HG03354 (cell line): ENCODE measurements at regions not wholly inside any gene's neighbourhood (a gene's known extent, or its start where the extent isn't known, plus 50 kb on each side); places are given as distances from the start of the nearest gene placed in this dataset.

ENCODE experiments used
- ATAC-seq: cut with Tn5 transposase; IDR thresholded peaks from one replicate; pipeline ENCODE4 v1.9.1; 2021; ENCODE audit warnings: mild to moderate bottlenecking; ENCODE audit not compliant: unreplicated experiment, poor library complexity, severe bottlenecking

DNA sequence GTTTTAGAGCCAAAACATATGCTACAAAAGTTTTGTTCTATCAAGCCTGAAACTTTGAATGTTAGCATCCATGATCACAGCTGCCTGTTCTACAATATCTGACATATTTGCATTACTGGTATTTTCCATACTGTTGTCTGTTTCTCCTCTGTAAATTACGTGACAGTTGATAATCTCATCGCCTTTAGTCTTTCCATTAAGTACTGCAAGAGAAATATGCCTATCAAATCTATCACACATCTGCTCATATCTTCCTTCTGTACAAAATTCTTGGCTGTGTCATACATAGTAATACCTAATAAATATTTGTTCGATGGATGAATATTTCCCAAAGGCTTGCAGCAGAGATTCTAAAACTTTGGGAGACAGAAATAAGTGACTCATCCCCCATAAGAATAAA lies 717.3 kb downstream of the OTOL1 start:
- no peak for ATAC-seq

DNA sequence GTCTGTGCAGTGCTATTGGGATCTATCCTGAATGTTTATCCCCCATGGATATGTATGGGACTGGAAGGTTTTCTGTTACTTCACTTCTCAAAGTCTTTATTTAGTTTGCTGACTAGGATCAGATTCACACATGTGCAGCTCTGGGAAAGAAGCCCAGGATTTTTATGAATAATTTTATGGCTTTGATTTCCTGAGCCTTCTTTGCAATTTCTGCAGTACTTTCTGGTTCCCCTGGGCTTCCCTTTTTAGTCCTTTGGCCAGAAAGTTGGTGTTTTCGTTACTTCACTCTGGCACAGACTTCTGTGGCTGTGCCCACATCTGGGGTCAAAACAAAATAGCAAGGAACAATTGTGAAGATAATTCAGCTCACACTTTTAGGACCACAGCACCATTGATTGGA lies 721.0 kb downstream of the OTOL1 start:
- no peak for ATAC-seq

DNA sequence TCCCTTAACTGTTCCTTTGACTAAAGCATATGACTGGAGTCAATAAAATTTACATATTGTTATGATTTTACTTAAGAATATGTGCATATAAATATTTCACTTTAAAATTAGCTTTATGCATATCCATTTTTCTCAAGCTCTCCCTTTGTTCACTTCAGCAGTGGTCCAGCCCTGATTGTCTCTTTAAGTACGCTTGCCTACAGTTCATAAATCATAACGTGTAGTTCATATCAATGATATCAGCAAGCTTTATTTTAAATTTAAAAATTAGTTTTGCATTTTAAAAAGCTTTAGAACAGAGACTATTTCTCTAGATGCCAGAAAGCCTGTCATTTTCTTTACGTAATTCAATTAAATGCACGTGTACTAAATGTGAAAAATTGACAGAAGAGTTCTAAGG lies 721.9 kb downstream of the OTOL1 start:
- no peak for ATAC-seq

DNA sequence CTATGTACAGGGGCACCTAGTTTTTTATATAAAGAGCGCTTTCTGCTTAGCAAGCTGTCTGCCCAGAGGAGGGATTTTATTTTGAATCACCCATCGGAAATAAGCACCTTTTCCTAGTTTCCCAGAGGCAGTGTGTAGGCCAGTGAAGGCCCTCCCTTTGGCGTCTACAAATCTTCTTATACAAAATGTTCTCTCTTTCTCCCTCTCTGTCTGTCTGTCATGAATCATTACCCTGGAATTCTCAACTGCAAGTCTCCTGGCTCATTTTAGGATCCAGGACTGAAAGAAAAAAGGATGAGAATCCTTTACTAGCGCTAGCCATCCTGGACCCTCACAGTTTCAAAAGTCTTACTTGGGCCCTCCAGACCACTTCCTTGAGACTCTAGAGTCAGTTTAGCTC lies 728.1 kb downstream of the OTOL1 start:
- no peak for ATAC-seq

DNA sequence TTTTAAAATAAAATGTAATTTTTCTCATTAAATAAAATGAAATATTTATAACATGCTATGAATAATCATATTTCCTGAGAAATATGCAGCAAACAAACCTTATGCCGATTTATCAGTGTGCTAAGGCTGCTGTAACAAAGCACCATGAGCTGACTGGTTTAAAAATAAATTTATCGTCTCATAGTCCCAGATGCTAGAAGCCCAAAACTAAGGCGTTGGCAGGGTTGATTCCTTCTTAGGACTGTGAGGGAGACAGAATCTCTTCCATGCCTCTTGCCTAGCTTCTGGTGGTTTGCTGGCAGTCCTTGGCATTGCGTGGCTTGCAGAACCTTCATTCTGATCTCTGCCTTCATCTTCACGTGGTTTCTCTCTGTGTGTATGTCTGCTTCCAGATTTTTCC lies 740.3 kb downstream of the OTOL1 start:
- no peak for ATAC-seq

DNA sequence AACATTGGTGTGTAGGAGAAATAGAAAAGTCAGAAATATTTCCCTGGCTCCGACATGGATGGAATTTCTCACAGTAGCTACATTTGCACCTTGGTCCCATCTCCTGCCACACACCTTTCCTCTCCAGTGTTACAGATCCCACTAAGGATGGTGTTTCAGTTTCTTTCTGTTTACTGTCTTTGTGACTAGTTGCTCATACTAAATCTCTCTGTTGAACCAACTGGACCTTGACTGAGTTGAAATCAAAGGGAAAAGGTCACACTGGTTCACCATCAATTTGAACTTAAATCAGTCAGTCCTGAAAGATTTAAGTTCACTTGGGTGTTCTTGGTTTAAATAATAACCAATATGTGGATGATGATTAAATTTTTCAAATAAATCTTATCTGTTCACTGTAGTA lies 754.2 kb downstream of the OTOL1 start:
- ATAC-seq = no peak

DNA sequence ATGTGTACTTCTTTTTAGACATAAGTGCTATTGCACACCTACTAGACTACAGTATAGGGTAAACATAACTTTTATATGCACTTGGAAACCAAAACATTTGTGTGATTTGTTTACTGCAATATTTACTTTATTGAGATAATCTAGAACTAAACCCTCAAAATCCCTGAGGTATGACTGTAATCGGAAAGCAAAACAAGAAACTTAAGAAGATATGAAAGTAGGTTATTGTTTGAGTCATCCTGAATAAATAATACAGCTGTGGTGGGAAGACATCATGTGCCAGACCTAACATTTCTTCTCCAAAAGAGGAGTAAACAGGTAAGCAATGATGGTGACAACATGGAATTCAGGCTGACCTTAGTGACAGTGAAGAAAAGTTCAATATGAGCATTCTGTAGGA lies 765.5 kb downstream of the OTOL1 start:
- no peak for ATAC-seq

DNA sequence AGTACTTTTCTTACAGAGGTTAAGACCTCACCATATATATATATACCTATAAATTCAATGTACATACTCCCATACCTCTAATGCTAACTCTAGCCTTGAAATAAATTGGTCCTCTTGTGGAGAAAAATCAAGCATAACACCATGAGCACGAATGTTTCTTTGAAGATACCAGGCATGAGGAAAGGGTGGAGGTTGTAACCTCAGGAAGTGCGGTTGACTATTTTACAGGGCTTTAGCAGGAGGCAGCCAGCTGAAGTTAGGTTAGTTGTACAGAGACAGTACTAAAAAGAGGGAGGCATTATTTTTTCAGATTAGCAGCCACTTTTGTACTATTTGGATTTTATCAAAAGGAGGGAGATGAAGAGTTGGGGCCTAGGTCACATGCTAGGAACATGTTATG lies 767.0 kb downstream of the OTOL1 start:
- ATAC-seq = no peak

DNA sequence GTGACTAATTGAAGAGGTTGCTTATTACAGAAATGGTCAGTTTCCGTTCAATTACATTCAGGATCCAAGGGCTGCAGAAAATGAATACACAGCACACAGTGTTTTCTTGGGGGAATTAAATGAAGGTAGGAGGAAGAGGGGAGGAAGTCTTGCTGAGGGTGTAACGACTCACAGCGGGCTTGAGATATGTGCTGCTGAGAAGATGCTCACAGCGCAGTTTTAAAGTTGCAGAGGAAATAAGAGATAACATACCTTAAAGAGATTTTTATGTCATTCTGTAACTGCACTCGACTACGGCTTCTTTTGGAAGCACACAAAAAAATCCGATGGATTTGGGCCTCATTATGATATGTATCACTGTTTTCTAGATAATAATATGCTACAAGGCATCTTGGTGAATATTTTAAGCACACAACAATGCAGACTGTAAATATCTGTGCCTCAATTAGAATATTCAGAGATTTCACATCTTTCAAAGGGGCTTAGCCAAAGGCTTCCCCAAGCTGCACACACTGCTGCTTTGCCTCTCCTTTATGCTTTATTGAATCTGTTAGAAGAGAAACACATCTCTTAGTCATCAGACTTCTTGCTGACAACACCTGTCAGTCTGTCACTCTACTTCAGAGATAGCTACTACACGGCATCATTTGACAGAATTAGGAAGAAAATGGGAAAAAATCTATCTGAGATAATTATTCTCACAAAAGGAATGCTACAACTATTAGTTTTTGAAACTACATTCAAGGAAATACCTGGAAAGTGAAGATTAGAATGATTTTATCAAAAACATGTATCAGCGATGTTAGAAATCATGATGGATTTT lies 773.2 kb downstream of the OTOL1 start:
- ATAC-seq = no peak

DNA sequence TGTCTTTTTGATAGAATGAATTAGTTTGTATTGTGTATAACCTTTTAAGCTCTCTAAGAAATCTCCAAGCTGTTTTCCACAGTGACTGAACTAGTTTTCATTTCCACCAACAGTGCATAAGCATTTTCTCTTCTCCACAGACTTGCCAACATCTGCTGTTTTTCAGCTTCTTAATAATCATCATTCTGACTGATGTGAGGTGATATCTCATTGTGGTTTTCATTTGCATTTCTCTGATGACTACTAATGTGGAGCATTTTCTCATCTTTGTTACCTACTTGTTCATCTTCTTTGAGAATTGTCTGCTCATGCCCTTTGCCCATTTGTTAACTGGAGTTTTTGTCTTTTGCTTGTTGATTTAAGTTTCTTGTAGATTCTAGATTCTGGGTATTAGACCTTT lies 777.5 kb downstream of the OTOL1 start:
- no peak for ATAC-seq

DNA sequence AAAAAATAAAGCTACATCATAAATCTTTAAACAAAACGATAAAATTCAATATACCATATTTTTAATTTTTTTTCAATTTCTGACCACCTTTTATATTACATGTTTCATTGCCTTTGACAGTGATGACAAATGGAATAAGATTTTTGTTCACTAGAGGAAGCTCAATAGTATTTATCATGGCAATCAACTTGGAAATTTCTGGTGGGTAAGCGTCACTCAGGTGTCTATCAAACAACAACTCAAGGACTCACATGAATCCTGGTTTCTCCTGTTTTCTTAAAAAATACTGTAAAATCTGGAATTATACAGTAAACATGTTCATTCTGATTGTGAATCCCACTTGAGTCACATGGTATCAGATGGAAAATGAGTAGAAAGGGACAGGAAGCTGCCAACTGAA lies 782.2 kb downstream of the OTOL1 start:
- no peak for ATAC-seq

DNA sequence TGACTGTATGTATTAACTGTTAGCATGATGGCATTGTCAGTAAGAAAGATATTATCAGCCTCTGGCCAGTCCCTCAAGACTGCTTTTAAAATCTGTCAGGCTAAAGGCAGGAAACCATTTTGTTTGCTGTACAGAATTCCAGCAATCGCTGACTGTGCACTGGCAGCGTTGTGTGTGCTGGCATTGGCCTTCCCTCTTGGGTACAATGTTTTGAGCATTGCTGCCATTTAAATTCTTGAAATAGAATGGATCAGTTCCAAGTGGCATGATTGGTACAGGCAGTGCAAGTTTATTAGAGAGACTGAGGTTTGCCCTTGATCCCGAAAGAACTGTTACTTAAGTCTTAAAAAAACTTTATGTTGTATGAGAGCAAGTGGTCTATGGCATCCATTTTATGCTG lies 788.7 kb downstream of the OTOL1 start:
- ATAC-seq = no peak

DNA sequence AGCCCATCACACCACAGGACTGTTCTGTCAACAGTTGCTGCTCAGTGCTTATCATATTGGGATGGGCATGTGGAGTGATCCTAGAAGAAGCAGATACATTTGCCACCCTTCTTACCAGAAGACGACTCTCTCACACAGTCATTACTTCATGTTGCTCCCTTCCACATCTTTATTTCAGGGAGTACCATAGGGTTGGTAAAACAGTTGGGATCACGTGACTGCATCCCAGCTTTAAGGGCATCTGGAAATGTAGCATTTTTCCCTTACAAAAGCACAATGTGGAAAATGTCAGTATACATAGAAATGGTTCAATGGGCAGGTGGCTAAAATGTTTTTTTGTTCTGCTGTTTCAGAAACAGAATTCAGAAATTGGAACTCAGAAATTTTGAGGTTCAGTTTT lies 791.0 kb downstream of the OTOL1 start:
- ATAC-seq = no peak

DNA sequence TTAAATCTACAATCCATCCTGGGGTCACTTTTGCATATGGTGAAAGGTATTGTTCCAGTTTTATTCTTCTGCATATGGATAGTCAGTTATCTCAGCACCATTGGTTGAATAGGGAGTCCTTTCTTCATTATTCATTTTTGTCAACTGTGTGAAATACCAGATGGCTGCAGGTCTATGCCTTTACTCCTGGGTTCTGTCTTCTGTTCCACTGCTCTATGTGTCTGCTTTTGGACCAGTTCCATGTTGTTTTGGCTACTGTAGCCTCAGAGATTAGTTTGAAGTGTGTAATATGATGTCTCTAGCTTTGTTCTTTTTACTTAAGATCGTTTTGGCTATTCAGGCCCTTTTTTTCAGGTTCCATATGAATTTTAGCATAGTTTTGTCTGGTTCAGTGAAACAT lies 795.8 kb downstream of the OTOL1 start:
- ATAC-seq = no peak

DNA sequence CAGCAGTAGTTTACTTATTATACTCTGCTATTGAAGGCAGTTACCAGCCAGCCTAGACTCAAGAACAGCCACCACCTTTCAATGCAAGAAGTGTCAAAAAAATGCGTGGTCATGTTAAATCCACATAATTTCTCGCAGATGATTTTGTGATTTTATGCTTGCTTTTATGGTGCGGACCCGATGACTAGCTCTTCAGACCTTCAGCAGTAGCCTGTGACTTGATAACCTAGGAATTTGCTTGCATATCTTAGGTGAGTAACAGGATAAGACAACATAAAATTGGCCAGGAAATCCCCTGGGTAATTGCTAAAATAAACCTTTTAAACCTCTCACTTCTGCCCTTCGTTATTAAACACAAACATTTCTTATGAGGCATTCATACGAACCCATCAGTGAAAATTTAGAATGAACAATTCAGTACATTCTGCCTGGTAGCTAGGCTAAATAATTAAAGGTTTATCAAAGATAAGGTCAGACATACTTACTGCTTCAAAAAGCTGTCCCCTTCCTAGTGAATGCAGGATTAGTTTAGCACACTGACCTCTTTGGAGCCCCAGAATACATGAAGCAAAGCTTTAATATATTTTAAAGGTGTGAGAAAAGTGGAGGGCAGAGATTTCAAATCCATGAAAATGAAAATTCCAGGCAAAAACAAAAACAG lies 798.8 kb downstream of the OTOL1 start:
- no peak for ATAC-seq

DNA sequence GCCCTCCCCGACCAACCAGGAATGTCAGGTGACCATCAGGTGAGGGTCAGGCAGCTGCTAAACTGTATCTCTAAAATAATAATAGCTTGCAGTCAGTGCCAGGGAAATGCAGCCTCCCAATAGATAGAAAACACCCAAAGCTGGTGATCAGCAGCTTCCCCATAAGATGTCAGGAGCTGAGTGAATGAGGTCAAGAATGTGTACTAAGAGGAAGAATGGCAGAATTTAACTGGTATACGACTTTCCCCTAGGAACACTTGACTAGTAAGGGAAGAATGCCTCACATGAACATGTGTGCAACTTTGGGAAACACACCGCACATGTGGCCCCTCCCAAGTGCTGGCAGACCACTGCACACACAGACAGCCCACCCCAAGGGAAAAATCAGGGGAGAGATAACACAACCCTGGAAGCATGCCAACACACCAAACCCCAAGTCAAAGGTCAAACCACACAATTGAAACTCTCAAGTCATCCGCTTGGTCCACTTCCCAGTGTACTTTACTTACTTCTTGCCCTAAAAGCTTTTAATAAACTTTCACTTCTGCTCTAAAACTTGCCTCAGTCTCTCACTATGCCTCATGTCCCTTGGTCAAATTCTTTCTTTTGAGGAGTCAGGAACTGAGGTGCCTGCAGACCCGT lies 806.5 kb downstream of the OTOL1 start:
- ATAC-seq = no peak

DNA sequence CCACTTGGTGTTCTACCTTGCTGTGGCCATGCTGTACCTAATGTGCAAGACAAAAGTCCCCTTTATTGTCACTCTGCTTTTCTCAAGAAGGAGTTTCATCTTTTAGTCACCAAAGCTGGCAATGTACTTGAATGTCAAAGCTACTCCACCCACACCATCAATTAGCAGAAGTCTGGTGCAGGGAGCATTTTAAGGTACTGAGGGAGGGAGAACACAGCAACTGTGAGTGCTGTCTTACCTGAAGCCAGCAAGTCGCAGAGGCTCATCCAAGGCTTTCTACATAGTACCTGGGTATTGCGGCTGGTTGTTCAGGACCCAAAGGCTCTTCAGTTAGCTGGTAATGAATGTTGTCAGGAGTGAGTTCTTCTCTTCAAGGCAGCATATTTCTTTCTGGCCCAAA lies 820.4 kb downstream of the OTOL1 start:
- no peak for ATAC-seq

DNA sequence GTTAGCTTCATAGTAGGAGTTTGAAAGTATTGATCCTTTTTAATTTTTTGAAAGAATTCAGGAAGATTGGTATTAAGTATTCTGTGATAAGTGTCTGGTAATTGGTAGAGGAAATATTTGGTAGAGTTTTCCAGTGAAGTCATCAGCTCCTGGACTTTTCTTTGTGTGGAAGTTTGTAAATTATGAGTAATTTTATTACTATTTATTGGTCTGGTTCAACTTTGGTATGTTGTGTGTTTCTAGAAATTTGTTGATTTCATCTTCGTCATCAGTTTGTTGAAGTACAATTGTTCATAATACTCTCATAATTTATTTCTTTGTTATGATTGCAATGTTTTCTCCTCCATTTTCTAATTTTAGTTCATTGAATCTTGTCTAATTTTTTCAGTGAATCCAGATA lies 832.0 kb downstream of the OTOL1 start:
- ATAC-seq = no peak

DNA sequence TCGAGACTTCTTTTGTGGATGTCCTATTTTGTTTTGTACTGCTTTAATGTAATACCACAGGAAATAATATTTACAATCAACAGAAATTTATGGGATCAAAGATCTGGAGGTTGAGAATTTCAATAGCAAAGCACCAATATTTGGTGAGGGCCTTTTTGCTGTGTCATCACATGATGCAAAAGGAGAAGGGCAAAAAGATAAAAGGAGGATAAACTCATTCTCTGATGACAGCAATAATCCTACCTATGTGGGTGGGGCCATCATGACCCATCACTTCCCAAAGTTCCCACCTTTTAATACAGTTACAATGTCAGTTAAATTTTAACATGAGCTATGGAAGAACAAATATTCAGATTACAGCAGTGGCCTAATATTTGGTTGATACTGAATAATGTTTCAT lies 832.9 kb downstream of the OTOL1 start:
- no peak for ATAC-seq

DNA sequence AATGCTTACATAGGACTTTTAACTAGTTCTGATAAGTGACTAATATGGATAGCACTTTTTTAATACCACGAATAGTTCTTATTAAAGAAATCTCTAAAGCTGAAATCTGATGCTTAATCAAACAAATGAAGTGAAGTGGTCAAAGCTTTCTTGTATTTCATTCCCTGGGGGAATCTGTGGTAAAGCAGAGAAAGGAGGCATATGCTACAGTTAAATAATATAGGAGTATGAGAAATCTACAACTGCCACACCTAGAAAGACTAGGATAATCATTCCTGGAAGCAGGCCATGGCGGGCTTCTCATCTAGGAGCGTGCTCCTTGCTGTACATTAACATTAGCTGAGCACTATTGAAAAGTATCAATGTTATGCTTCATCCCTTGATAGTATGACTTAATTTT lies 835.7 kb downstream of the OTOL1 start:
- ATAC-seq = no peak

DNA sequence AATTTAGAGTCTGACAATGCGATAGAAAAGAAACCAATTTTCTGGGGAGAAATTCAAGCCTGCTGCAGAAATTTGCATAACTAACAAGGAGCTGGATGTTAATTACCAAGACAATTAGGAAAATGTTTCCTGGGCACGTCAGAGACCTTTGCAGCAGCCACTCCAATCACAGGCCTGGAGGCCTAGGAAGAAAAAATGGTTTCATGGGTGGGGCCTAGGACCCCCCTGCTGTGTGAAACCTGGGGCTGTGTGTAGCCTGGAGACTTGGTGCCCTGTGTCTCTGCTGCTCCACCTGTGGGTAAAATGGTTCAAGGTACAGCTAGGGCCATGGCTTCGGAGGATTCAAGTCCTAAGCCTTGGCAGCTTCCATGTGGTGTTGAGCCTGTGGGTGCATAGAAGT lies 837.9 kb downstream of the OTOL1 start:
- no peak for ATAC-seq
